ENCODE measurements at regions not wholly inside any gene's neighbourhood (a gene's known extent, or its start where the extent isn't known, plus 50 kb on each side); places are given as distances from the start of the nearest gene placed in this dataset.

GRCh38 chr10:124177180-124177518, 83.8 kb upstream of the CHST15 start:
- H2AFZ ChIP-seq (ENCODE audit: low read depth), result no peak overlapping the region
- H3K4me3 ChIP-seq (IDR thresholded peaks at IDR 0.05; ENCODE audit: insufficient read depth, low read depth, low read length), result no peak overlapping the region
- H3K27me3 ChIP-seq (ENCODE audit: insufficient read depth, low read depth), result no peaks in the 10 kb centered on the region
- no peak overlapping the region for H3K9ac ChIP-seq
- no peaks in the 10 kb centered on the region for H4K20me1 ChIP-seq (ENCODE audit: insufficient read depth)
- no peaks in the 10 kb centered on the region for H3K4me1 ChIP-seq (ENCODE audit: low read depth, poor library complexity, severe bottlenecking)
- H3K36me3 ChIP-seq (ENCODE audit: insufficient read depth), result no peaks in the 10 kb centered on the region
- no peak overlapping the region for H3K27ac ChIP-seq
- no peak overlapping the region for H3K4me2 ChIP-seq
- no peak for TF ChIP-seq CTCF (conservative IDR thresholded peaks at IDR 0.05; ENCODE audit: low read depth, low read length)
- no peaks in the 10 kb centered on the region for H3K79me2 ChIP-seq (ENCODE audit: insufficient read depth, low read depth)

- Histone ChIP-seq H4K20me1 (ENCODE audit: insufficient read depth) (no peaks in the 10 kb centered on the region), H3K4me1 (ENCODE audit: low read depth, poor library complexity, severe bottlenecking) (no peaks in the 10 kb centered on the region), H3K79me2 (ENCODE audit: insufficient read depth, low read depth) (no peaks in the 10 kb centered on the region), H3K9ac (no peak overlapping the region), H3K27me3 (ENCODE audit: insufficient read depth, low read depth) (no peaks in the 10 kb centered on the region), H3K4me2 (no peak overlapping the region), H2AFZ (ENCODE audit: low read depth) (no peak overlapping the region), H3K27ac (no peak overlapping the region), H3K36me3 (ENCODE audit: insufficient read depth) (no peaks in the 10 kb centered on the region), H3K4me3 (IDR thresholded peaks at IDR 0.05; ENCODE audit: insufficient read depth, low read depth, low read length) (no peak overlapping the region)
- TF ChIP-seq CTCF (conservative IDR thresholded peaks at IDR 0.05; ENCODE audit: low read depth, low read length), result no peak
Observed at GRCh38 chr10:124176349-124177179, 83.2 kb upstream of the CHST15 start.

GRCh38 chr10:124175701-124176348, 82.4 kb upstream of the CHST15 start:
- H4K20me1 ChIP-seq (ENCODE audit: insufficient read depth), result no peaks in the 10 kb centered on the region
- TF ChIP-seq CTCF (conservative IDR thresholded peaks at IDR 0.05; ENCODE audit: low read depth, low read length), result no peak
- no peak overlapping the region for H3K4me2 ChIP-seq
- H3K27me3 ChIP-seq (ENCODE audit: insufficient read depth, low read depth), result no peaks in the 10 kb centered on the region
- H3K4me3 ChIP-seq (IDR thresholded peaks at IDR 0.05; ENCODE audit: insufficient read depth, low read depth, low read length), result no peak overlapping the region
- H3K79me2 ChIP-seq (ENCODE audit: insufficient read depth, low read depth), result no peaks in the 10 kb centered on the region
- H2AFZ ChIP-seq (ENCODE audit: low read depth), result no peak overlapping the region
- no peaks in the 10 kb centered on the region for H3K4me1 ChIP-seq (ENCODE audit: low read depth, poor library complexity, severe bottlenecking)
- H3K9ac ChIP-seq, result no peak overlapping the region
- H3K36me3 ChIP-seq (ENCODE audit: insufficient read depth), result no peaks in the 10 kb centered on the region
- H3K27ac ChIP-seq, result no peak overlapping the region

GRCh38 chr10:124174673-124175645, 81.6 kb upstream of the CHST15 start:
- no peak for TF ChIP-seq CTCF (conservative IDR thresholded peaks at IDR 0.05; ENCODE audit: low read depth, low read length)
- no peak overlapping the region for H2AFZ ChIP-seq (ENCODE audit: low read depth)
- no peak overlapping the region for H3K27ac ChIP-seq
- no peak overlapping the region for H3K9ac ChIP-seq
- H3K79me2 ChIP-seq (ENCODE audit: insufficient read depth, low read depth), result no peaks in the 10 kb centered on the region
- no peak overlapping the region for H3K4me3 ChIP-seq (IDR thresholded peaks at IDR 0.05; ENCODE audit: insufficient read depth, low read depth, low read length)
- no peaks in the 10 kb centered on the region for H3K4me1 ChIP-seq (ENCODE audit: low read depth, poor library complexity, severe bottlenecking)
- H3K36me3 ChIP-seq (ENCODE audit: insufficient read depth), result no peaks in the 10 kb centered on the region
- no peaks in the 10 kb centered on the region for H4K20me1 ChIP-seq (ENCODE audit: insufficient read depth)
- H3K27me3 ChIP-seq (ENCODE audit: insufficient read depth, low read depth), result no peaks in the 10 kb centered on the region
- no peak overlapping the region for H3K4me2 ChIP-seq

Measured in KMS-11 (cell line).